ENCODE measurements at regions not wholly inside any gene's neighbourhood (a gene's known extent, or its start where the extent isn't known, plus 50 kb on each side); places are given as distances from the start of the nearest gene placed in this dataset.
"Not testable (repeated sequence)": the region's sequence is repeated elsewhere in the genome, so short reads cannot be mapped to it uniquely, and the experiment has no call there.

DNA sequence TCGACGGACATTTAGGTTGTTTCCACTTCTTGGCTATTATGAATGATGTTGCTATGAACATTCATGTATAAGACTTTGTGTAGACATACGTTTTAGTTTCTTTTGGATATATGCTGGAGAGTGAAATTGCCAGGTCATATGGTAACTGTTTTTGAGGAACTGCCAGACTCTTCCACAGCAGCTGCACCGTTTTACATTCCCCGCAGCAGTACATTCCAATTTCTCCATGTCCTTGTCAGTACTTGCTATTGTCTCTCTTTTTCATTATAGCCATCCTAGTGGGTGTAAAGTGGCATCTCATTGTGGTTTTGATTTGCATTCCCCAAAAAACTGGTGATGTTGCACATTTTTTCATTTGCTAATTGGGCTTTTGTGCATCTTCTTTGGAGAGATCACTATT is 73.1 kb upstream of the GARIN1A start:
- H3K4me3 Mint-ChIP-seq; H3K27me3 Mint-ChIP-seq; H3K4me1 Mint-ChIP-seq (ENCODE audit: low read depth); H3K9me3 Mint-ChIP-seq (ENCODE audit: low read depth): not testable (repeated sequence)
- H3K36me3 Mint-ChIP-seq = peaks cover 14% of the 10 kb centered on the region
- peak overlapping the region; percentile 6 for H3K27ac Mint-ChIP-seq

DNA sequence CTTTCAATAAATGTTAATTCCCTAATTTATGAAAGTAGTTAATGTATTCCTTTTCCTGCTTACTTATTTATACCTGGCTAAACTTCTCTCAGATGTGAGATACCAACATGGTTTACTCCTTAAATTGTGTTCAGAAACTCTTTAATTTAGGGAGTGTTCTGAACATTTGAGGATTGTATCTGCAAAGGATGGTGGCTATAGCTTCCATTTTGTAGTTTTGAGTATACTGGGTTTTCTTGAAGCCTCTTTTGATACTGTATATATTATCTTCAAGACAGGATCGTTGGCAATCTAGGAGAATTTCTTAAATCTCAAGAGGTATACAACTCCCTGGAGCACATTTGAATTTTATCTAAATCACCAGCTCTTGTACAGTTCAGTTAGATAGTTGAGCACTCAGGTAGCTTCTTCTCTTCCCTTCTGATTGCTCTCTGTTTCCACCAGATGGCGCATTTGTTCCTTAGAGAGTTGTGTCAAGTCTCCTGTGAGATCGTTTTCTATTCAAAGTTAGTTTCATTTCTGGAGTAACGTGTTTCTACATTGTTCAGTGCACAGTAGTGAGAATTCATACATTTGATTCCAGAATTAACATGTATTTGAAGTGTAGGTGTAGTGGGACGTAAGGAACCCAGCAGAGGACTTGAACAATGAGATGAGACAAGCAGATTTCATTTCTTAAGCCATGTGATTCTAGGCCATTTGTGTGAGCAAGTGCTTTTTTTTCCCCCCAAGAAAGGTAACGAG is 63.2 kb upstream of the GARIN1A start:
- H3K27me3 Mint-ChIP-seq; H3K4me1 Mint-ChIP-seq (ENCODE audit: low read depth); H3K9me3 Mint-ChIP-seq (ENCODE audit: low read depth); H3K36me3 Mint-ChIP-seq: not testable (repeated sequence)
- Mint-ChIP-seq H3K4me3 (peak overlapping the region; percentile 82), H3K27ac (peak overlapping the region; percentile 93)

DNA sequence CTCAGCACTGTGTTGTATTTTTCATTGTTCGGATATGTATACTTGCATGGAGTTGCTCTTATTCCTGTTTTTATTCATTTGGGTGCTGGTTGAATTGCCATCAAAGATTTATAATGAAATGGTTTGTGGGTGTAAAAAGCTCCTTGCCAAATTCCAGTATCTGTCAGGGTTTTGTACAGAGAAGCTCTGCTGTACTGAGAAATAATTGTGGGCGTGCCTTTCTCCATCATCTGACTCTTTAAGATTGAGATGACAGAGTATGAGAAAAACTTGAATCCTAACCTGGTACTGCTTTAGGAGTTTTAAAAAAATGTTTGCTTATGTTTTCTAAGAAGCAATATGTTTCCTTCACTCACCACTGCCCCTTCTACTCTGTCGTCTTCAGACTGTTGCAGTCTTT is 58.7 kb upstream of the GARIN1A start:
- H3K27ac Mint-ChIP-seq; H3K9me3 Mint-ChIP-seq (ENCODE audit: low read depth); H3K36me3 Mint-ChIP-seq; H3K4me1 Mint-ChIP-seq (ENCODE audit: low read depth); H3K27me3 Mint-ChIP-seq; H3K4me3 Mint-ChIP-seq: not testable (repeated sequence)

DNA sequence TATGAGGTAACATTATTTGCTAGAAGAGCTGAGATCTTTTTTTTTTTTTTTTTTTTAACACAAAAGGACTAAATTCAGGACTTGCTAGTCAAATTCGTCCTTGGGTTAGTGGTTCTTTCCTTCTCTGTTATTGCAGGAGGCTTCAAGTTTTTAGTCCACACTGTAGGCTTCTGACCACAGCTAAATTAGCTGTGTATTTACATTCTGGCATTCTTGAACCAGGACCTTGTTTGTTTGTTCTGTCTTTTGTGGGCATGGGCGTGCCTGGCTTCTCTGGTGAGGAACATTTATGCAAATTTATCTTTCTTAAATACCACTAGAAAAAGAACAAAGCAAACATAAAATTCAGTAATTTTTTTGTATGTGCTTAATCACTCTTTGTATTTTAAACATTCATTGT is 57.3 kb upstream of the GARIN1A start:
- not testable (repeated sequence) for H3K9me3 Mint-ChIP-seq (ENCODE audit: low read depth); H3K36me3 Mint-ChIP-seq; H3K4me1 Mint-ChIP-seq (ENCODE audit: low read depth); H3K27ac Mint-ChIP-seq; H3K4me3 Mint-ChIP-seq; H3K27me3 Mint-ChIP-seq

DNA sequence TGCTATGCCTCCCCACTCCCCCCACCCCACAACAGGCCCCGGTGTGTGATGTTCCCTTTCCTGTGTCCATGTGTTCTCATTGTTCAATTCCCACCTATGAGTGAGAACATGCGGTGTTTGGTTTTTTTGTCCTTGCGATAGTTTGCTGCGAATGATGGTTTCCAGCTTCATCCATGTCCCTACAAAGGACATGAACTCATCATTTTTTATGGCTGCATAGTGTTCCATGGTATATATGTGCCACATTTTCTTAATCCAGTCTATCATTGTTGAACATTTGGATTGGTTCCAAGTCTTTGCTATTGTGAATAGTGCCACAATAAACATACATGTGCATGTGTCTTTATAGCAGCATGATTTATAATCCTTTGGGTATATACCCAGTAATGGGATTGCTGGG is 55.3 kb upstream of the GARIN1A start:
- not testable (repeated sequence) for H3K27ac Mint-ChIP-seq; H3K4me1 Mint-ChIP-seq (ENCODE audit: low read depth); H3K4me3 Mint-ChIP-seq; H3K36me3 Mint-ChIP-seq; H3K9me3 Mint-ChIP-seq (ENCODE audit: low read depth); H3K27me3 Mint-ChIP-seq

Data from activated naive CD8-positive, alpha-beta T cell (primary cell).